B cell (primary cell): ENCODE measurements at regions not wholly inside any gene's neighbourhood (a gene's known extent, or its start where the extent isn't known, plus 50 kb on each side); places are given as distances from the start of the nearest gene placed in this dataset.

ENCODE experiments used
- ATAC-seq: fragments of 200-7000 bp; cut with Tn5 transposase; one replicate; pipeline ENCODE4 v1.10.0; 2021; ENCODE audit warnings: low read depth, mild to moderate bottlenecking, moderate number of reproducible peaks, moderate library complexity
- CTCF ChIA-PET: fragments of 350-600 bp; sonication (Branson Sonifier 250); formaldehyde crosslinking; loops from one replicate; lab custom pipeline; 2021; ENCODE audit warnings: antibody characterized with exemption, inconsistent platforms; lab: Charles Lee
- POLR2A ChIA-PET: fragments of 350-600 bp; sonication (Branson Sonifier 250); formaldehyde crosslinking; loops from one replicate; lab custom pipeline; 2021; ENCODE audit warnings: antibody characterized with exemption; lab: Charles Lee
- DNase-seq: peaks from one replicate; pipeline ENCODE4 v3.0.0; 2013
- H2AFZ ChIP-seq: 2 replicates; pipeline ENCODE4 v1.6.1; 2012; ENCODE audit warnings: mild to moderate bottlenecking, low read depth, low read length; ENCODE audit not compliant: insufficient read depth, poor library complexity, severe bottlenecking
- H3K27ac ChIP-seq, 2 donors: 1 replicate in 1 of 2; 2 replicates in 1 of 2; pipeline ENCODE4 v1.5.1; 2012 to 2013; ENCODE audit warnings: low read length in 2 of 2, mild to moderate bottlenecking in 2 of 2, moderate library complexity in 1 of 2
- H3K27me3 ChIP-seq, 4 experiments: fragments of 200-600 bp in 1 of 4; sonication (generic) in 1 of 4; replicated peaks in 1 of 4; 1 replicate in 2 of 4; 2 replicates in 2 of 4; pipeline versions ENCODE4 v1.6.1 to v1.7.0; 2013 to 2016; ENCODE audit warnings: low read length in 3 of 4, mild to moderate bottlenecking in 2 of 4, mixed read lengths in 1 of 4, moderate library complexity in 1 of 4; ENCODE audit not compliant: insufficient read depth in 4 of 4, control insufficient read depth in 3 of 4; ENCODE audit errors: control extremely low read depth in 1 of 4
- H3K36me3 ChIP-seq, 2 experiments: replicated peaks in 1 of 2; 1 replicate in 1 of 2; 2 replicates in 1 of 2; pipeline versions ENCODE4 v1.6.1 to v1.7.1; 2013; ENCODE audit warnings: low read length in 1 of 2; ENCODE audit not compliant: insufficient read depth in 2 of 2, control insufficient read depth in 1 of 2; ENCODE audit errors: control extremely low read depth in 1 of 2, extremely low read depth in 1 of 2
- H3K4me1 ChIP-seq, 2 donors: fragments of 200-600 bp in 1 of 2; sonication (generic) in 1 of 2; 1 replicate in 1 of 2; 2 replicates in 1 of 2; pipeline versions ENCODE4 v1.5.1 to v1.6.1; 2013 to 2017; ENCODE audit warnings: low read length in 2 of 2; ENCODE audit not compliant: control insufficient read depth in 2 of 2, insufficient read depth in 2 of 2
- H3K4me2 ChIP-seq: replicated peaks from 2 replicates; pipeline ENCODE3; 2012; ENCODE audit warnings: mild to moderate bottlenecking, low read depth, low read length; ENCODE audit not compliant: poor library complexity, severe bottlenecking
- H3K4me3 ChIP-seq, 5 experiments: fragments of 200-600 bp in 1 of 5; sonication (generic) in 1 of 5; 1 replicate in 3 of 5; 2 replicates in 2 of 5; pipeline versions ENCODE4 v1.5.1 to v1.7.0; 2011 to 2016; ENCODE audit warnings: low read length in 4 of 5, mild to moderate bottlenecking in 4 of 5, low read depth in 2 of 5, control low read depth in 1 of 5, moderate library complexity in 1 of 5; ENCODE audit not compliant: insufficient read depth in 1 of 5; ENCODE audit errors: control extremely low read depth in 1 of 5, extremely low read depth in 1 of 5
- H3K79me2 ChIP-seq: fragments of 200-600 bp; sonication (generic); one replicate; pipeline ENCODE4 v1.6.0; 2016; ENCODE audit warnings: low read length; ENCODE audit not compliant: control insufficient read depth, insufficient read depth
- H3K9ac ChIP-seq: fragments of 200-600 bp; sonication (generic); 2 replicates; pipeline ENCODE4 v1.6.1; 2017; ENCODE audit warnings: mild to moderate bottlenecking, low read length, moderate library complexity
- H3K9me3 ChIP-seq, 3 donors: one replicate each; pipeline versions ENCODE4 v1.6.1 to v1.7.1; 2013; ENCODE audit warnings: low read length in 2 of 3; ENCODE audit not compliant: control insufficient read depth in 2 of 3, insufficient read depth in 1 of 3; ENCODE audit errors: control extremely low read depth in 1 of 3
- H4K20me1 ChIP-seq: 2 replicates; pipeline ENCODE4 v1.6.0; 2012; ENCODE audit warnings: mild to moderate bottlenecking, low read length; ENCODE audit not compliant: insufficient read depth, control insufficient read depth, poor library complexity, severe bottlenecking
- H3K27ac Mint-ChIP-seq: one replicate; pipeline ENCODE4 v1.8.0; 2021; ENCODE audit warnings: mixed read lengths
- H3K27me3 Mint-ChIP-seq: one replicate; pipeline ENCODE4 v1.8.0; 2021; ENCODE audit warnings: mixed read lengths
- H3K4me1 Mint-ChIP-seq: one replicate; pipeline ENCODE4 v1.8.0; 2021; ENCODE audit warnings: mixed read lengths
- H3K4me3 Mint-ChIP-seq: one replicate; pipeline ENCODE4 v1.8.0; 2021; ENCODE audit warnings: mixed read lengths
- H3K9me3 Mint-ChIP-seq: one replicate; pipeline ENCODE4 v1.8.0; 2022; ENCODE audit warnings: mixed read lengths; ENCODE audit not compliant: insufficient read depth
- EZH2 ChIP-seq: IDR thresholded peaks from 2 replicates; pipeline ENCODE4 v1.6.1; 2012; ENCODE audit warnings: borderline replicate concordance, low read depth, mild to moderate bottlenecking, moderate library complexity, low read length; ENCODE audit not compliant: insufficient read depth, poor library complexity, severe bottlenecking
- WGBS: methylation state at CpG from one replicate; pipeline ENCODE4 v1.1.5; 2013; ENCODE audit warnings: missing lambda C conversion rate; ENCODE audit not compliant: insufficient coverage; 5-methylcytosine and 5-hydroxymethylcytosine counted together
- intact Hi-C: fragments of 100-400 bp; cut with micrococcal nuclease; formaldehyde crosslinking; loops from one replicate; pipeline ENCODE4 v1.10.0; 2022
- TF ChIP-seq, protein P1 (sequence below): fragments of 200-600 bp; IDR thresholded peaks from one replicate; pipeline ENCODE4 v1.8.0; 2022; ENCODE audit warnings: antibody characterized with exemption, mild to moderate bottlenecking

DNA sequence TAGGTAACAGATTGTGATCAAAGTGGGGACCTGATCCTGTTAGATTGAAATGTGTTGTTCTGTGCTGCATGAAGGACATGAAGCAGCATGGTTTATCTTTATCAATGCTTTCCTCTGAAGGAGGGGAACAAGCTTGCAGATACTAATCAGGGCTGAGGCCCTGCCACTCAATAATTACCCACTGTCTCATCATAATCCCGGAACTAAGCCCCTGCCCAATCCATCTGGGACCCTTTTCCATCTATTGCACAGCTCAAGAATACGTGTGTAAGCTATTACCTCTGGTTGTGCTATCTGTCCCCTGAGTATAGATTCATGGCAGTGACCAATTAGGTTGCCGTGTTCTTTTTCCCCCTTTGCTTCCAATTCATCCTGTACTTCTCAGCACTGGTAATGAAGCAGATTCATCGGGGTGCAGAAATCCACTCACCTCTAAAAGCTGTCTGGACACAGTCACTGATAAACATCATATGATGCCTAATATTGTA is 67.8 kb downstream of the OTX2 start:
- TF ChIP-seq EZH2 = no peak
- TF ChIP-seq, protein P1, sequence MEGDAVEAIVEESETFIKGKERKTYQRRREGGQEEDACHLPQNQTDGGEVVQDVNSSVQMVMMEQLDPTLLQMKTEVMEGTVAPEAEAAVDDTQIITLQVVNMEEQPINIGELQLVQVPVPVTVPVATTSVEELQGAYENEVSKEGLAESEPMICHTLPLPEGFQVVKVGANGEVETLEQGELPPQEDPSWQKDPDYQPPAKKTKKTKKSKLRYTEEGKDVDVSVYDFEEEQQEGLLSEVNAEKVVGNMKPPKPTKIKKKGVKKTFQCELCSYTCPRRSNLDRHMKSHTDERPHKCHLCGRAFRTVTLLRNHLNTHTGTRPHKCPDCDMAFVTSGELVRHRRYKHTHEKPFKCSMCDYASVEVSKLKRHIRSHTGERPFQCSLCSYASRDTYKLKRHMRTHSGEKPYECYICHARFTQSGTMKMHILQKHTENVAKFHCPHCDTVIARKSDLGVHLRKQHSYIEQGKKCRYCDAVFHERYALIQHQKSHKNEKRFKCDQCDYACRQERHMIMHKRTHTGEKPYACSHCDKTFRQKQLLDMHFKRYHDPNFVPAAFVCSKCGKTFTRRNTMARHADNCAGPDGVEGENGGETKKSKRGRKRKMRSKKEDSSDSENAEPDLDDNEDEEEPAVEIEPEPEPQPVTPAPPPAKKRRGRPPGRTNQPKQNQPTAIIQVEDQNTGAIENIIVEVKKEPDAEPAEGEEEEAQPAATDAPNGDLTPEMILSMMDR = no peak
- Mint-ChIP-seq H3K27me3 (no peaks in the 10 kb centered on the region), H3K9me3 (no peaks in the 10 kb centered on the region), H3K4me1 (no peaks in the 10 kb centered on the region), H3K4me3 (no peak overlapping the region), H3K27ac (no peak overlapping the region)
- Histone ChIP-seq H3K4me2 (no peak overlapping the region), H3K4me1 (no peaks in the 10 kb centered on the region), H3K79me2 (no peaks in the 10 kb centered on the region), H3K4me3 (no peak overlapping the region), H3K9ac (no peak overlapping the region), H3K36me3 (no peaks in the 10 kb centered on the region), H2AFZ (no peak overlapping the region), H3K9me3 (no peaks in the 10 kb centered on the region), H3K27me3 (no peaks in the 10 kb centered on the region), H4K20me1 (no peaks in the 10 kb centered on the region), H3K27ac (no peak overlapping the region)
- ChIA-PET CTCF (no interaction called here), POLR2A (no interaction called here)
- WGBS = 86% methylated on average over 2 of the region's 4 CpGs
- intact Hi-C loops = no loop called here
- no peak for DNase-seq
- no peak for ATAC-seq

DNA sequence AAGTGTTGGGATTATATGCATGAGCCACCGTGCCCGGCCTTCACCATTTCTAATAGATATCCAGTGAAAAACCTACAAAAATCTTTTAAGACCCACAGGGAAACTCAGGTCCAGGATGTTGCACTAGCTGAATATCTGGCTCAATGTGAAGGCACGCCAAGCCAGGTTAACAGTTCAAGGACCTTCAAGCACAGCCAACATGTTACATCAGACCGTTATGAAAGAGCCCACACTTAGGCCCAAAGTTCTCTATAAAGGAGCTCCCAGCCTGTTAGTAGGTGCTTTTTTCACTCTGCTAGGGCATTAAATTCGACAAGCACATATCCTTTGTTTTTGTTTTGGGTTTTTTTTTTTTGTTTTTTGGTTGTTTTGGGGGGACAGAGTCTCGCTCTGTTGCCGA is 69.0 kb downstream of the OTX2 start:
- Mint-ChIP-seq H3K4me1 (no peaks in the 10 kb centered on the region), H3K4me3 (no peak overlapping the region), H3K27ac (no peak overlapping the region), H3K9me3 (no peaks in the 10 kb centered on the region), H3K27me3 (no peaks in the 10 kb centered on the region)
- H3K4me3 ChIP-seq = no peak overlapping the region
- POLR2A ChIA-PET = no interaction called here
- no peaks in the 10 kb centered on the region for H3K4me1 ChIP-seq
- no peaks in the 10 kb centered on the region for H3K9me3 ChIP-seq
- no peaks in the 10 kb centered on the region for H3K36me3 ChIP-seq
- no peak overlapping the region for H3K9ac ChIP-seq
- no peaks in the 10 kb centered on the region for H3K27me3 ChIP-seq
- H3K27ac ChIP-seq = no peak overlapping the region
- CTCF ChIA-PET = no interaction called here
- no peaks in the 10 kb centered on the region for H4K20me1 ChIP-seq
- no peak overlapping the region for H2AFZ ChIP-seq
- DNase-seq (no peak), ATAC-seq (no peak)
- no peak for TF ChIP-seq EZH2
- TF ChIP-seq, protein P1 = no peak
- H3K4me2 ChIP-seq = no peak overlapping the region
- intact Hi-C loops = no loop called here
- WGBS = 93% methylated on average over 3 of the region's 7 CpGs
- H3K79me2 ChIP-seq = no peaks in the 10 kb centered on the region
